ENCODE measurements at regions not wholly inside any gene's neighbourhood (a gene's known extent, or its start where the extent isn't known, plus 50 kb on each side); places are given as distances from the start of the nearest gene placed in this dataset.

- intact Hi-C loops (cut with DNase I): no loop called here
Observed at GRCh38 chr2:196318517-196319377, 147.4 kb upstream of the STK17B start.

GRCh38 chr2:196322973-196323810 is 151.8 kb upstream of the STK17B start:
- no peak overlapping the region for H3K27ac ChIP-seq
- intact Hi-C loops (cut with DNase I): no loop called here
- H3K27me3 ChIP-seq: no peaks in the 10 kb centered on the region
- H3K36me3 ChIP-seq: no peaks in the 10 kb centered on the region
- DNase-seq: no peak
- H3K4me3 ChIP-seq (replicated peaks in 1 of 3): no peak overlapping the region
- no peaks in the 10 kb centered on the region for H3K9me3 ChIP-seq
- TF ChIP-seq POLR2A (IDR thresholded peaks at IDR 0.05): no peak
- TF ChIP-seq CTCF (IDR thresholded peaks at IDR 0.05): no peak
- 73 to 82% methylated on average over 4 of the region's 4 CpGs for WGBS, 2 donors
- H3K4me1 ChIP-seq: no peaks in the 10 kb centered on the region

More at GRCh38 chr2:196318517-196319377, 147.4 kb upstream of the STK17B start:
- H3K27ac ChIP-seq: no peak overlapping the region
- WGBS, 2 donors: 90 to 93% methylated on average over 21 to 24 of the region's 24 CpGs
- no peak overlapping the region for H3K4me3 ChIP-seq (replicated peaks in 1 of 3)
- no peaks in the 10 kb centered on the region for H3K27me3 ChIP-seq
- H3K9me3 ChIP-seq: no peaks in the 10 kb centered on the region
- H3K36me3 ChIP-seq: peaks cover 0 to 5% of the 10 kb centered on the region in 2 donors
- TF ChIP-seq POLR2A (IDR thresholded peaks at IDR 0.05) (no peak), CTCF (IDR thresholded peaks at IDR 0.05) (no peak)
- no peaks in the 10 kb centered on the region for H3K4me1 ChIP-seq
- DNase-seq: no peak

- Histone ChIP-seq H3K36me3 (no peaks in the 10 kb centered on the region), H3K27ac (no peak overlapping the region), H3K4me3 (replicated peaks in 1 of 3) (no peak overlapping the region), H3K4me1 (no peaks in the 10 kb centered on the region), H3K27me3 (no peaks in the 10 kb centered on the region), H3K9me3 (no peaks in the 10 kb centered on the region)
- no peak for DNase-seq
- TF ChIP-seq CTCF (IDR thresholded peaks at IDR 0.05) (no peak), POLR2A (IDR thresholded peaks at IDR 0.05) (no peak)
- intact Hi-C loops (cut with DNase I): no loop called here
- WGBS, 2 donors: 91 to 97% methylated on average over 2 of the region's 2 CpGs
Observed at GRCh38 chr2:196324211-196324610, 152.8 kb upstream of the STK17B start.

GRCh38 chr2:196328088-196328680 is 156.8 kb upstream of the STK17B start:
- no peak for DNase-seq
- no peaks in the 10 kb centered on the region for H3K9me3 ChIP-seq

More at GRCh38 chr2:196328088-196328680, 156.8 kb upstream of the STK17B start:
- Histone ChIP-seq H3K36me3 (no peaks in the 10 kb centered on the region), H3K27me3 (no peaks in the 10 kb centered on the region), H3K27ac (no peak overlapping the region), H3K4me3 (replicated peaks in 1 of 3) (no peak overlapping the region), H3K4me1 (no peaks in the 10 kb centered on the region)
- intact Hi-C loops (cut with DNase I): no loop called here
- WGBS, 2 donors: 74 to 77% methylated on average over 3 of the region's 3 CpGs
- TF ChIP-seq POLR2A (IDR thresholded peaks at IDR 0.05) (no peak), CTCF (IDR thresholded peaks at IDR 0.05) (no peak)

Data from thyroid gland (tissue), 4 donors.